GM12874 (cell line): ENCODE measurements at regions not wholly inside any gene's neighbourhood (a gene's known extent, or its start where the extent isn't known, plus 50 kb on each side); places are given as distances from the start of the nearest gene placed in this dataset.

Source experiments
- TF ChIP-seq, protein P1 (sequence below): IDR thresholded peaks from 2 replicates; pipeline ENCODE4 v1.5.1; 2011; ENCODE audit warnings: low read depth, mild to moderate bottlenecking, control low read depth, low read length, moderate library complexity; ENCODE audit not compliant: insufficient read depth

DNA sequence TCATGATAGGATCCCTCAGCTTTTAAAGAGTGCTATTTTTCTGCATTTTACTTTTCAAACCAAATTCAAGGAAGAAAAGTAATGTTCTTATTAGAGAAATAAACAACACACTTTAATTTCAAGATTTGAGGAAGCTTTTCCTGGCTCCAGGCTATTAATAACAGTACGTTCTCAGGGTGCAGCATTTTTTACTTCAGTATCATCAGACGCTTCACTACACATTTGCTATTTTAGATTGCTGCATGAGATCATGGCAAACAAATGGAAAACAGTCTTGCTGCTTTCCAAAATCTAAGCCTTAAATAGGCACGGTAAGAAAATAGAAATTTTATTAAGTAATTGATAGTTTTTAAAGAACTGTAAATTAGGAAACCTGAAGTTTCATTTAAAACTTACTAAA lies 253.6 kb upstream of the EXOC2 start:
- TF ChIP-seq, protein P1, sequence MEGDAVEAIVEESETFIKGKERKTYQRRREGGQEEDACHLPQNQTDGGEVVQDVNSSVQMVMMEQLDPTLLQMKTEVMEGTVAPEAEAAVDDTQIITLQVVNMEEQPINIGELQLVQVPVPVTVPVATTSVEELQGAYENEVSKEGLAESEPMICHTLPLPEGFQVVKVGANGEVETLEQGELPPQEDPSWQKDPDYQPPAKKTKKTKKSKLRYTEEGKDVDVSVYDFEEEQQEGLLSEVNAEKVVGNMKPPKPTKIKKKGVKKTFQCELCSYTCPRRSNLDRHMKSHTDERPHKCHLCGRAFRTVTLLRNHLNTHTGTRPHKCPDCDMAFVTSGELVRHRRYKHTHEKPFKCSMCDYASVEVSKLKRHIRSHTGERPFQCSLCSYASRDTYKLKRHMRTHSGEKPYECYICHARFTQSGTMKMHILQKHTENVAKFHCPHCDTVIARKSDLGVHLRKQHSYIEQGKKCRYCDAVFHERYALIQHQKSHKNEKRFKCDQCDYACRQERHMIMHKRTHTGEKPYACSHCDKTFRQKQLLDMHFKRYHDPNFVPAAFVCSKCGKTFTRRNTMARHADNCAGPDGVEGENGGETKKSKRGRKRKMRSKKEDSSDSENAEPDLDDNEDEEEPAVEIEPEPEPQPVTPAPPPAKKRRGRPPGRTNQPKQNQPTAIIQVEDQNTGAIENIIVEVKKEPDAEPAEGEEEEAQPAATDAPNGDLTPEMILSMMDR = no peak

DNA sequence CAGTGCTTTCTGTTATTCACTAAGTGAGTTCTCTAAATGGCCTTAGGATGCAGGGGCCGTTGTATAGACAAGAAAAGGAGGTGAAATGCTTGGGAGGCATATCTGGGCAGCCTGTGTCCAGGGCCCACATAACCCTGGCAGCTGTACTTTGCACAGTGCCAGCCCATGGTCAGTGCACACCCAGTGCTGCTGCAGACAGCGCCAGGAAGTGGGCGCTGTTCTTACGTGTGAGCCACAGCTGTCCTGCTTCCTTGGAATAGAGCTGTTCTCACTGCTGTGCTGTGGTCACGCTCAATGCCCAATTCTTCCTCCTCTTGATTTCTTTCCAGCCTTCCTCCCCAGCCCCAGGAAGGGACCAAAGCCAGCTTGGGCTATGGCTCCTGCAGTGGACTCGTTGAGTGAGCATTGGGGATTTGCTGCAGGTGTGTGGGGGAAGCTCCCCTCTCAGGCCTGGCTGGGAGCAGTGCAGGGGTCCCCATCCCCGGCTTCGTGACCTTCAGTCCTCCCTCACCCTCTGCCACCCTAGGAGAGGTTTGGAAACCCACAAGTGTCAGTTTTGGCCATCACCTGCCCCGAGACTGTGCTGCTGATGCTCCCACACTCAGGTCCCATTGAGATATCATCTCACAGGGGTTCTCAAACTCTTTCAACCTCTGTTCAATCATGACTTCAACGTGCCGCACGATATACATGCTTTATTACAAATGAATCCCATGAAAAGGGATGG lies 246.8 kb upstream of the EXOC2 start:
- TF ChIP-seq, protein P1 = no peak

DNA sequence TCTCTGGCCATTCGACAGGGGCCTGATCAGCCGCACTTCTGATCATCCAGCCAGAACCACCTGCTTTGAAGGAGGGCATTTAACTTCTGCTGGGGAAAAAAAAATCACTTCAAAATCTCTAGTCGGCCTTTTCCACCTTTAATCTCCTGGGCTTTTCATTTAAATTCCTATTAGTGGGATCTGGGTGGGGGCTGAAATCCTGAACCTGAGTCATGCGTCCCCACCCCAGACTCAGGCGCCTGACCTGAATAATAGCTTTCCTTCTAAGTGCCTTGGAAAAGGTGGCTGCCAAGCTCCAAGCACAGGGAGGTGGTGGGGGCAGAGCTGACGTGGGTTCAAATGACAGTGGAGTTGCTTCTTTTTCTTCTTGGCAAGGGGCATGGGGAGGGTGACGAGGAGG lies 246.0 kb upstream of the EXOC2 start:
- TF ChIP-seq, protein P1 = no peak

DNA sequence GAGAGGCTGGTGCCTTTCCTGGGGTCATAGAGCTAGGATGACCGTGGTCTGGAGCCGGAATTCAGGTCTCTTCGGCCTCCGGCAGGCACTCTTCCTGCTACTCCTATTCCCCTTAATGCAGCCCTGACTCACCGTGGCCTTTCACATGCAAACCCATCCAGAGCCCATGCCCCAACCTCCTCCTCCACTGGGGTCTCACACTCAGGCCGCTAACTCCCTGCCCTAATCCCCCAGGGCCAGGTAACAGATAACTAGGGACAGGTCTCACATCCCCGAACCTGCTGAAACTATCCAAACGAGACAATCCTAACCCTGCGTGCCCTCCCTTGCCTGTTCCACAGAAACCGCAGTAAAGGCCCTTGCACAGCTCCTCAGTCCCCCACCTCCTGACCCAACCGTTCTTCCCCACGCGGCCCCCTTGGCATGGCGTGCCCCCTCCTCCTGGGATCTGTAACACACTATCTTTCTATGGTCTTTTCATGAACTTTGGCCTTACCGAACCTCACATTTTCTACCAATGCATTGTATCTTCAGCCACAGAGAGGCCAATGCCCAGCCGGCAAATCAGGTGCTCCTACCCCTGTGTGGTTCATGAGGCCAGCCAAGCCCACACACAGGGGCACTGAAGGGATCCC lies 245.4 kb upstream of the EXOC2 start:
- TF ChIP-seq, protein P1 = no peak

DNA sequence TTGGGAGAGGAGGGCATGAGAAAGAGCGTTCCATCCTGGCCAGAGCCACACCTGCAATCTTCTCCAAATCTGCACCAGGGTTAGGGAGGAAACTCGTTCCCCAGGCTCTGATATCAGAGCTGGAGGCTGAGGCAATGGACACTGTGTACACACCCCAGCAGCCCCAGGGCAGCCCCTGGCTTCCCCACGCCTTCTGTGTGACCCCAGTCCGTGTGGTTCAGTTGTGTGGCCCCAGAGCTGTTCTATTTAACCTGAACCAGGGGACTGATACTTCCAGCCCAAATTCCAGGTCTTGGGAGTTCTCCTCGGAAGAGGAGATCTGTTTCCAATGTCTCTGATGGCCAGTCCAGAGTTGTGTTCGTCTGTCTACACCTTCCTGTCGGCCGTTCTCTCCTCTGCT lies 242.6 kb upstream of the EXOC2 start:
- TF ChIP-seq, protein P1 = no peak

DNA sequence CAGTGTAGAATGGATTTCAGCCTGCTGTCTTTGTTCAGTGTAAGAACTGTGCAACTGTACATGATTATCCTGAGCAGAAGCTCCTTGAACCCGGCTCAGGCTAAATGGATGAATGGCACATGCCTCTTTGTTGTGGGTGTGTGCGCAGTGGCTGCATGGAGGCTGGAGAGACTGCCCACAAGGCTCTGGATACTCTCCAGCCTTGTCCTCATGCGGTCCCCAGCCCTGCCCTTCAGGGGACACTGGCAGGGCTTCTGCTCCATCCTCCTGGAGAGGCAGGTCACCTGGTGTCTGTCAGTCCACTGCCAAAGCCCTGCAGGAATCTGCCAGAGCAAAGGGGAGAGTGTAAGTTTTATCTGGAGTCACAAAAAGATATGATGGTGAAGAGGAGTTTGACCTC lies 241.7 kb upstream of the EXOC2 start:
- TF ChIP-seq, protein P1 = no peak

DNA sequence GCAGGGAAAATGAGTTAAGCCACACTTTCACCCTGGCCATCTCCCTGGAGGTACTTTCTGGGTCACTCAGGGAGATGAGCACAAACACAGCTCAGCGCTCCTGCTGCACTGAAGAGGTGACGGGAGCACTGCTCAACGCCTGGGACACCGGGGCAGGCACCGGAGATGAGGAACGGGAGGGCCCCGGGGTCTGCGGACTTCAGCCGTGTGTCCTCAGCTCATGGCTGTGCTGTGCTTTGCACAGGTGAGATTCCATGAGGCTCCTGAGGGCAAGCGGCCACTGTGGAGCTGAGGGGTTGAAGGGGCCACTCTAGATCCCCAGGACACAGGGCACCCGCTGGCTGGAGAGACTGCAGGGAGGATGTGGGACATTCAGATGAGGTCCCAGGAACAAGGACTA lies 234.2 kb upstream of the EXOC2 start:
- TF ChIP-seq, protein P1 = no peak
